Thyroid gland (tissue), 4 donors: ENCODE measurements at regions not wholly inside any gene's neighbourhood (a gene's known extent, or its start where the extent isn't known, plus 50 kb on each side); places are given as distances from the start of the nearest gene placed in this dataset.

Experiments
- POLR2A ChIP-seq, 2 donors: fragments of 450-650 bp; IDR thresholded peaks; one replicate each; pipeline ENCODE4 v1.6.1; 2017; ENCODE audit warnings: antibody characterized with exemption in 2 of 2, mild to moderate bottlenecking in 2 of 2, moderate library complexity in 1 of 2
- TF ChIP-seq, protein P1 (sequence below), 6 experiments: fragments of 200-600 bp in 3 of 6; fragments of 450-650 bp in 3 of 6; sonication (generic) in 3 of 6; IDR thresholded peaks; one replicate each; pipeline ENCODE4 v1.5.1; 2016 to 2019; ENCODE audit warnings: antibody characterized with exemption in 6 of 6, mild to moderate bottlenecking in 2 of 6, inconsistent platforms in 1 of 6, moderate library complexity in 1 of 6

DNA sequence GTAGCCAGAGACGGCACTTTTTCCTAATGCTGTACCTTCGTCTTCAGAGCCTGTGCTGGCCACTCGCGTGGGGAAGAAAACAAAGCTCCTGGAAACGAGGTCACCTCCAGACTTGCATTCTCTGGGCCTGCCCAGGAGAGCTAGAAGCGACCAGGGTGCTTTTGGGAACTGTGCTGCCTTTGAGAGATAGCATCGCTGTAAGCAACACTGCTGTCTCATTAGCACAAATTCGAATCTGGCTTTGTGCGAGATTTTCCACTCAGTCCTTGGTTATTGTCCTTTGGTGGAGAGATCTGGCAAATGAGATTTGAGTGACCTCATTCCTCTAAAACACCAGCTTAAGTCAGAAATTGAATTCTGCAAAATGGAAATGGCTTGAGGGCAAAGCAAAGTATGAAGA is 66.1 kb upstream of the TLR3 start:
- TF ChIP-seq, protein P1, sequence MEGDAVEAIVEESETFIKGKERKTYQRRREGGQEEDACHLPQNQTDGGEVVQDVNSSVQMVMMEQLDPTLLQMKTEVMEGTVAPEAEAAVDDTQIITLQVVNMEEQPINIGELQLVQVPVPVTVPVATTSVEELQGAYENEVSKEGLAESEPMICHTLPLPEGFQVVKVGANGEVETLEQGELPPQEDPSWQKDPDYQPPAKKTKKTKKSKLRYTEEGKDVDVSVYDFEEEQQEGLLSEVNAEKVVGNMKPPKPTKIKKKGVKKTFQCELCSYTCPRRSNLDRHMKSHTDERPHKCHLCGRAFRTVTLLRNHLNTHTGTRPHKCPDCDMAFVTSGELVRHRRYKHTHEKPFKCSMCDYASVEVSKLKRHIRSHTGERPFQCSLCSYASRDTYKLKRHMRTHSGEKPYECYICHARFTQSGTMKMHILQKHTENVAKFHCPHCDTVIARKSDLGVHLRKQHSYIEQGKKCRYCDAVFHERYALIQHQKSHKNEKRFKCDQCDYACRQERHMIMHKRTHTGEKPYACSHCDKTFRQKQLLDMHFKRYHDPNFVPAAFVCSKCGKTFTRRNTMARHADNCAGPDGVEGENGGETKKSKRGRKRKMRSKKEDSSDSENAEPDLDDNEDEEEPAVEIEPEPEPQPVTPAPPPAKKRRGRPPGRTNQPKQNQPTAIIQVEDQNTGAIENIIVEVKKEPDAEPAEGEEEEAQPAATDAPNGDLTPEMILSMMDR (IDR thresholded peaks at IDR 0.05): no peak
- no peak for TF ChIP-seq POLR2A (IDR thresholded peaks at IDR 0.05)
